Activated CD4-positive, CD25-positive, alpha-beta regulatory T cell (primary cell): ENCODE measurements at regions not wholly inside any gene's neighbourhood (a gene's known extent, or its start where the extent isn't known, plus 50 kb on each side); places are given as distances from the start of the nearest gene placed in this dataset.

Source experiments
- DNase-seq, 4 experiments: peaks; one replicate each; lab custom pipeline; 2025; lab: John Stamatoyannopoulos, UW

GRCh38 chr22:48237466-48238283 lies 1475.2 kb downstream of the TBC1D22A start:
- no peak for DNase-seq

- DNase-seq, result no peak
These were observed 1473.8 kb downstream of the TBC1D22A start for GRCh38 chr22:48236261-48236660.

GRCh38 chr22:48235744-48236143 lies 1473.3 kb downstream of the TBC1D22A start:
- DNase-seq, result no peak

- no peak for DNase-seq
These were observed 1471.6 kb downstream of the TBC1D22A start for GRCh38 chr22:48234011-48234410.

GRCh38 chr22:48233586-48233985 lies 1471.1 kb downstream of the TBC1D22A start:
- DNase-seq, result no peak

- DNase-seq, result no peak
These were observed 1466.0 kb downstream of the TBC1D22A start for GRCh38 chr22:48228468-48228867.

- no peak for DNase-seq
These were observed 1465.0 kb downstream of the TBC1D22A start for GRCh38 chr22:48227341-48228018.

- no peak for DNase-seq
These were observed 1463.9 kb downstream of the TBC1D22A start for GRCh38 chr22:48226026-48227013.

GRCh38 chr22:48224332-48224731 lies 1461.9 kb downstream of the TBC1D22A start:
- DNase-seq, result no peak

- DNase-seq, result no peak
These were observed 1461.2 kb downstream of the TBC1D22A start for GRCh38 chr22:48223488-48224190.

GRCh38 chr22:48222742-48223487 lies 1460.5 kb downstream of the TBC1D22A start:
- no peak for DNase-seq

- no peak for DNase-seq
These were observed 1456.5 kb downstream of the TBC1D22A start for GRCh38 chr22:48218889-48219420.

GRCh38 chr22:48217596-48217995 lies 1455.1 kb downstream of the TBC1D22A start:
- no peak for DNase-seq

- no peak for DNase-seq
These were observed 1450.3 kb downstream of the TBC1D22A start for GRCh38 chr22:48212727-48213126.

GRCh38 chr22:48210812-48211211 lies 1448.4 kb downstream of the TBC1D22A start:
- no peak for DNase-seq

- no peak for DNase-seq
These were observed 1447.7 kb downstream of the TBC1D22A start for GRCh38 chr22:48210198-48210580.

- no peak for DNase-seq
These were observed 1447.2 kb downstream of the TBC1D22A start for GRCh38 chr22:48209473-48210197.

- DNase-seq, result no peak
These were observed 1446.4 kb downstream of the TBC1D22A start for GRCh38 chr22:48208894-48209293.

GRCh38 chr22:48207919-48208535 lies 1445.6 kb downstream of the TBC1D22A start:
- DNase-seq, result no peak
